SK-N-SH (cell line): ENCODE measurements at regions not wholly inside any gene's neighbourhood (a gene's known extent, or its start where the extent isn't known, plus 50 kb on each side); places are given as distances from the start of the nearest gene placed in this dataset.

Experiments used
- CTCF ChIP-seq: fragments of 200-600 bp; sonication (generic); IDR thresholded peaks from 2 replicates; pipeline ENCODE4 v1.6.1; 2017; ENCODE audit warnings: antibody characterized with exemption, mild to moderate bottlenecking, moderate library complexity
- EZH2phosphoT487 ChIP-seq: fragments of 200-600 bp; sonication (generic); IDR thresholded peaks from 2 replicates; pipeline ENCODE4 v1.6.1; 2017; ENCODE audit warnings: low read depth, mixed run types, mild to moderate bottlenecking, antibody characterized with exemption, moderate library complexity, borderline replicate concordance
- GATA2 ChIP-seq: sonication (generic); formaldehyde crosslinking; IDR thresholded peaks from 2 replicates; pipeline ENCODE4 v1.5.0; 2020; ENCODE audit warnings: mild to moderate bottlenecking, missing genetic modification reagents
- MEF2A ChIP-seq: IDR thresholded peaks from 2 replicates; pipeline ENCODE4 v1.4.0; 2012; ENCODE audit warnings: low read depth, borderline replicate concordance

- TF ChIP-seq CTCF (no peak), EZH2phosphoT487 (no peak), MEF2A (no peak), GATA2 (CRISPR knock-in tag) (no peak)
Measured at GRCh38 chr18:24629921-24630320, 169.5 kb downstream of the HRH4 start.
